Fibroblast of pulmonary artery (primary cell): ENCODE measurements at regions not wholly inside any gene's neighbourhood (a gene's known extent, or its start where the extent isn't known, plus 50 kb on each side); places are given as distances from the start of the nearest gene placed in this dataset.

Experiments used
- DNase-seq: peaks from one replicate; pipeline ENCODE4 v3.0.0-alpha.2; 2010; ENCODE audit warnings: low read depth
- H3K4me3 ChIP-seq: replicated peaks from 2 replicates; pipeline ENCODE4 v1.5.1; 2011; ENCODE audit warnings: low read depth, mild to moderate bottlenecking, control low read depth, low read length, moderate library complexity
- CTCF ChIP-seq: IDR thresholded peaks from 2 replicates; pipeline ENCODE4 v1.5.1; 2011; ENCODE audit warnings: mild to moderate bottlenecking, control low read depth, low read length, inconsistent platforms; ENCODE audit errors: missing control alignments

- TF ChIP-seq CTCF: no peak
These were observed 108.0 kb upstream of the MEIS2 start for GRCh38 chr15:37208146-37209040.

GRCh38 chr15:37209041-37209363, 108.7 kb upstream of the MEIS2 start:
- DNase-seq: no peak
- no peak overlapping the region for H3K4me3 ChIP-seq
- TF ChIP-seq CTCF: no peak

More at GRCh38 chr15:37208146-37209040, 108.0 kb upstream of the MEIS2 start:
- no peak for DNase-seq
- H3K4me3 ChIP-seq: no peak overlapping the region

- no peak for TF ChIP-seq CTCF
- no peak for DNase-seq
- H3K4me3 ChIP-seq: no peak overlapping the region
These were observed 117.2 kb upstream of the MEIS2 start for GRCh38 chr15:37217567-37217966.

- DNase-seq: no peak
- no peak overlapping the region for H3K4me3 ChIP-seq
- TF ChIP-seq CTCF: no peak
These were observed 118.1 kb upstream of the MEIS2 start for GRCh38 chr15:37218351-37218916.

- TF ChIP-seq CTCF: no peak
- no peak overlapping the region for H3K4me3 ChIP-seq
- peak; percentile 1 for DNase-seq
These were observed 118.9 kb upstream of the MEIS2 start for GRCh38 chr15:37219211-37219701.

- H3K4me3 ChIP-seq: no peak overlapping the region
- no peak for DNase-seq
- TF ChIP-seq CTCF: no peak
These were observed 120.8 kb upstream of the MEIS2 start for GRCh38 chr15:37220949-37221670.
